GM23248 (cell line): ENCODE measurements at regions not wholly inside any gene's neighbourhood (a gene's known extent, or its start where the extent isn't known, plus 50 kb on each side); places are given as distances from the start of the nearest gene placed in this dataset.

Experiments used
- DNase-seq: peaks from one replicate; pipeline ENCODE4 v3.0.0-alpha.2; 2015
- H2AFZ ChIP-seq: fragments of 200-600 bp; sonication (generic); 2 replicates; pipeline ENCODE4 v1.6.1; 2016; ENCODE audit warnings: antibody characterized with exemption
- H3F3A ChIP-seq: fragments of 200-600 bp; sonication (generic); 2 replicates; pipeline ENCODE4 v1.6.1; 2016; ENCODE audit warnings: mild to moderate bottlenecking, antibody characterized with exemption, mixed run types; ENCODE audit not compliant: insufficient read depth
- H3K27ac ChIP-seq: fragments of 200-600 bp; sonication (generic); 2 replicates; pipeline ENCODE4 v1.5.1; 2016; ENCODE audit warnings: mild to moderate bottlenecking
- H3K27me3 ChIP-seq: fragments of 200-600 bp; sonication (generic); replicated peaks from 2 replicates; pipeline ENCODE4 v1.6.1; 2016; ENCODE audit warnings: mild to moderate bottlenecking; ENCODE audit not compliant: insufficient read depth
- H3K36me3 ChIP-seq: fragments of 200-600 bp; sonication (generic); 2 replicates; pipeline ENCODE4 v1.6.1; 2016; ENCODE audit warnings: low read depth, mild to moderate bottlenecking
- H3K4me1 ChIP-seq: fragments of 200-600 bp; sonication (generic); 2 replicates; pipeline ENCODE4 v1.6.1; 2016; ENCODE audit warnings: mild to moderate bottlenecking; ENCODE audit not compliant: insufficient read depth
- H3K4me2 ChIP-seq: fragments of 200-600 bp; sonication (generic); one replicate; pipeline ENCODE4 v1.6.1; 2016; ENCODE audit warnings: mild to moderate bottlenecking; ENCODE audit not compliant: unreplicated experiment
- H3K4me3 ChIP-seq: fragments of 200-600 bp; sonication (generic); 2 replicates; pipeline ENCODE4 v1.5.1; 2016; ENCODE audit warnings: mild to moderate bottlenecking
- H3K79me2 ChIP-seq: fragments of 200-600 bp; sonication (generic); 2 replicates; pipeline ENCODE4 v1.6.1; 2016; ENCODE audit warnings: mild to moderate bottlenecking; ENCODE audit not compliant: insufficient read depth
- H3K9ac ChIP-seq: fragments of 200-600 bp; sonication (generic); 2 replicates; pipeline ENCODE4 v1.6.1; 2016; ENCODE audit warnings: mild to moderate bottlenecking
- H3K9me2 ChIP-seq: fragments of 200-600 bp; sonication (generic); 2 replicates; pipeline ENCODE4 v1.6.1; 2016; ENCODE audit warnings: mixed run types, mild to moderate bottlenecking, moderate library complexity; ENCODE audit not compliant: insufficient read depth
- H3K9me3 ChIP-seq: fragments of 200-600 bp; sonication (generic); one replicate; pipeline ENCODE4 v1.6.1; 2017; ENCODE audit warnings: low read depth
- H4K20me1 ChIP-seq: fragments of 200-600 bp; sonication (generic); 2 replicates; pipeline ENCODE4 v1.6.0; 2016; ENCODE audit not compliant: insufficient read depth
- EZH2 ChIP-seq: fragments of 200-600 bp; sonication (generic); IDR thresholded peaks from 2 replicates; pipeline ENCODE4 v1.6.1; 2018; ENCODE audit warnings: antibody characterized with exemption, mild to moderate bottlenecking; ENCODE audit not compliant: insufficient read depth, poor library complexity, severe bottlenecking
- EZH2phosphoT487 ChIP-seq: fragments of 200-600 bp; sonication (generic); IDR thresholded peaks from 2 replicates; pipeline ENCODE4 v1.6.1; 2018; ENCODE audit warnings: antibody characterized with exemption, moderate library complexity, mild to moderate bottlenecking, low read depth; ENCODE audit not compliant: insufficient read depth
- WGBS, 2 experiments: methylation state at CpG; one replicate each; pipeline ENCODE4 v1.1.6; 2015 to 2017; ENCODE audit warnings: low lambda C conversion rate in 2 of 2, low coverage in 1 of 2; ENCODE audit errors: missing lambda C conversion rate in 2 of 2; 5-methylcytosine and 5-hydroxymethylcytosine counted together
- in situ Hi-C: fragments of 300-500 bp; cut with MboI; formaldehyde crosslinking; loops from 2 replicates; pipeline ENCODE4 v1.15.0; 2020

- H3K27me3 ChIP-seq = no peaks in the 10 kb centered on the region
- no peaks in the 10 kb centered on the region for H3K36me3 ChIP-seq
- no peaks in the 10 kb centered on the region for H3F3A ChIP-seq
- H2AFZ ChIP-seq = no peak overlapping the region
- DNase-seq = no peak
- no peaks in the 10 kb centered on the region for H3K79me2 ChIP-seq
- H3K9ac ChIP-seq = no peak overlapping the region
- H3K4me1 ChIP-seq = no peaks in the 10 kb centered on the region
- H3K27ac ChIP-seq = no peak overlapping the region
- TF ChIP-seq EZH2 = no peak
- TF ChIP-seq EZH2phosphoT487 = no peak
- no peaks in the 10 kb centered on the region for H3K9me3 ChIP-seq
- in situ Hi-C loops = no loop called here
- 12 to 22% methylated on average over 2 of the region's 2 CpGs for WGBS, 2 experiments
- no peak overlapping the region for H3K4me3 ChIP-seq
- H3K4me2 ChIP-seq = no peak overlapping the region
- no peaks in the 10 kb centered on the region for H4K20me1 ChIP-seq
- H3K9me2 ChIP-seq = no peaks in the 10 kb centered on the region
Observed at GRCh38 chr5:152184266-152184665, 220.8 kb downstream of the NMUR2 start.

GRCh38 chr5:152181461-152181860 is 223.6 kb downstream of the NMUR2 start:
- in situ Hi-C loops = no loop called here
- Histone ChIP-seq H3K4me2 (no peak overlapping the region), H3K4me3 (no peak overlapping the region), H3K9ac (no peak overlapping the region), H3K9me3 (no peaks in the 10 kb centered on the region), H3K27me3 (no peaks in the 10 kb centered on the region), H3K9me2 (no peaks in the 10 kb centered on the region), H2AFZ (no peak overlapping the region), H3K27ac (no peak overlapping the region), H3K79me2 (no peaks in the 10 kb centered on the region), H4K20me1 (no peaks in the 10 kb centered on the region), H3F3A (no peaks in the 10 kb centered on the region), H3K36me3 (no peaks in the 10 kb centered on the region), H3K4me1 (no peaks in the 10 kb centered on the region)
- no peak for DNase-seq
- TF ChIP-seq EZH2 (no peak), EZH2phosphoT487 (no peak)
- 18 to 26% methylated on average over 3 of the region's 3 CpGs for WGBS, 2 experiments

GRCh38 chr5:152178350-152178699 is 226.8 kb downstream of the NMUR2 start:
- Histone ChIP-seq H2AFZ (no peak overlapping the region), H3F3A (no peaks in the 10 kb centered on the region), H3K9me3 (no peaks in the 10 kb centered on the region), H3K79me2 (no peaks in the 10 kb centered on the region), H4K20me1 (no peaks in the 10 kb centered on the region), H3K4me2 (no peak overlapping the region), H3K9me2 (no peaks in the 10 kb centered on the region), H3K4me1 (no peaks in the 10 kb centered on the region), H3K4me3 (no peak overlapping the region), H3K27ac (no peak overlapping the region), H3K36me3 (no peaks in the 10 kb centered on the region), H3K9ac (no peak overlapping the region), H3K27me3 (no peaks in the 10 kb centered on the region)
- in situ Hi-C loops = no loop called here
- TF ChIP-seq EZH2 (no peak), EZH2phosphoT487 (no peak)
- DNase-seq = no peak
- WGBS, 2 experiments = 12 to 18% methylated on average over 2 of the region's 2 CpGs

GRCh38 chr5:152177626-152178349 is 227.3 kb downstream of the NMUR2 start:
- no peaks in the 10 kb centered on the region for H3F3A ChIP-seq
- DNase-seq = no peak
- no peaks in the 10 kb centered on the region for H3K9me3 ChIP-seq
- no peak overlapping the region for H2AFZ ChIP-seq
- H3K4me1 ChIP-seq = no peaks in the 10 kb centered on the region
- H3K9ac ChIP-seq = no peak overlapping the region
- no peaks in the 10 kb centered on the region for H3K79me2 ChIP-seq
- in situ Hi-C loops = no loop called here
- 20 to 24% methylated on average over 6 of the region's 6 CpGs for WGBS, 2 experiments
- H3K4me3 ChIP-seq = no peak overlapping the region
- no peak for TF ChIP-seq EZH2
- TF ChIP-seq EZH2phosphoT487 = no peak
- H3K27me3 ChIP-seq = no peaks in the 10 kb centered on the region
- H3K27ac ChIP-seq = no peak overlapping the region
- no peak overlapping the region for H3K4me2 ChIP-seq
- H3K36me3 ChIP-seq = no peaks in the 10 kb centered on the region
- H4K20me1 ChIP-seq = no peaks in the 10 kb centered on the region
- H3K9me2 ChIP-seq = no peaks in the 10 kb centered on the region

- no peaks in the 10 kb centered on the region for H3K27me3 ChIP-seq
- H3K4me1 ChIP-seq = no peaks in the 10 kb centered on the region
- H3K79me2 ChIP-seq = no peaks in the 10 kb centered on the region
- H4K20me1 ChIP-seq = no peaks in the 10 kb centered on the region
- H3K4me3 ChIP-seq = no peak overlapping the region
- in situ Hi-C loops = no loop called here
- no peaks in the 10 kb centered on the region for H3K9me2 ChIP-seq
- H3K4me2 ChIP-seq = no peak overlapping the region
- no peak for DNase-seq
- no peak for TF ChIP-seq EZH2phosphoT487
- no peak for TF ChIP-seq EZH2
- no peak overlapping the region for H3K9ac ChIP-seq
- H3K9me3 ChIP-seq = no peaks in the 10 kb centered on the region
- H3F3A ChIP-seq = no peaks in the 10 kb centered on the region
- WGBS, 2 experiments = 21 to 37% methylated on average over 1 of the region's 1 CpG
- H3K36me3 ChIP-seq = no peaks in the 10 kb centered on the region
- no peak overlapping the region for H2AFZ ChIP-seq
- no peak overlapping the region for H3K27ac ChIP-seq
Observed at GRCh38 chr5:152171888-152172287, 233.2 kb downstream of the NMUR2 start.
